Natural killer cell (primary cell): ENCODE measurements at regions not wholly inside any gene's neighbourhood (a gene's known extent, or its start where the extent isn't known, plus 50 kb on each side); places are given as distances from the start of the nearest gene placed in this dataset.

Experiments
- ATAC-seq, 3 donors: fragments of 150-1000 bp in 2 of 3; fragments of 200-7000 bp in 1 of 3; cut with Tn5 transposase; 1 replicate in 1 of 3; 2 replicates in 2 of 3; pipeline ENCODE4 v1.10.0; 2021; ENCODE audit warnings: mild to moderate bottlenecking in 2 of 3, moderate library complexity in 2 of 3
- DNase-seq, 2 donors: peaks; one replicate each; pipeline versions ENCODE4 v3.0.0 to v3.0.0-alpha.2; 2013 to 2021; ENCODE audit warnings: mixed read lengths in 1 of 2
- H3K27ac ChIP-seq: one replicate; pipeline ENCODE4 v1.5.1; 2013; ENCODE audit warnings: mild to moderate bottlenecking, low read length
- H3K27me3 ChIP-seq: one replicate; pipeline ENCODE4 v1.6.1; 2013; ENCODE audit warnings: low read length; ENCODE audit not compliant: control insufficient read depth, insufficient read depth
- H3K36me3 ChIP-seq: one replicate; pipeline ENCODE4 v1.6.1; 2013; ENCODE audit warnings: low read length; ENCODE audit not compliant: control insufficient read depth, insufficient read depth
- H3K4me1 ChIP-seq: one replicate; pipeline ENCODE4 v1.6.1; 2013; ENCODE audit warnings: low read length; ENCODE audit not compliant: control insufficient read depth, insufficient read depth
- H3K4me3 ChIP-seq: one replicate; pipeline ENCODE4 v1.5.1; 2013; ENCODE audit warnings: low read length
- H3K9me3 ChIP-seq: one replicate; pipeline ENCODE4 v1.6.1; 2013; ENCODE audit warnings: low read length; ENCODE audit not compliant: control insufficient read depth, insufficient read depth
- H3K27ac Mint-ChIP-seq, 2 donors: one replicate each; pipeline ENCODE4 v1.8.0; 2022; ENCODE audit warnings: mild to moderate bottlenecking in 2 of 2, mixed read lengths in 2 of 2, moderate library complexity in 1 of 2
- H3K27me3 Mint-ChIP-seq, 2 donors: one replicate each; pipeline ENCODE4 v1.8.0; 2022; ENCODE audit warnings: low read depth in 2 of 2, mixed read lengths in 2 of 2
- H3K36me3 Mint-ChIP-seq: one replicate; pipeline ENCODE4 v1.8.0; 2022; ENCODE audit warnings: mixed read lengths
- H3K4me1 Mint-ChIP-seq, 2 donors: one replicate each; pipeline ENCODE4 v1.8.0; 2022; ENCODE audit warnings: mixed read lengths in 2 of 2
- H3K4me3 Mint-ChIP-seq: one replicate; pipeline ENCODE4 v1.8.0; 2022; ENCODE audit warnings: mild to moderate bottlenecking, moderate library complexity, mixed read lengths
- H3K9me3 Mint-ChIP-seq, 2 donors: one replicate each; pipeline ENCODE4 v1.8.0; 2022; ENCODE audit warnings: mixed read lengths in 2 of 2
- CTCF ChIP-seq: fragments of 200-600 bp; IDR thresholded peaks from one replicate; pipeline ENCODE4 v1.8.0; 2022; ENCODE audit warnings: antibody characterized with exemption
- WGBS: methylation state at CpG from one replicate; pipeline ENCODE4 v1.1.7; 2013; ENCODE audit warnings: missing lambda C conversion rate; ENCODE audit not compliant: insufficient coverage; 5-methylcytosine and 5-hydroxymethylcytosine counted together
- intact Hi-C: fragments of 100-400 bp; cut with micrococcal nuclease; formaldehyde crosslinking; loops from one replicate; pipeline ENCODE4 v1.14.2; 2022

DNA sequence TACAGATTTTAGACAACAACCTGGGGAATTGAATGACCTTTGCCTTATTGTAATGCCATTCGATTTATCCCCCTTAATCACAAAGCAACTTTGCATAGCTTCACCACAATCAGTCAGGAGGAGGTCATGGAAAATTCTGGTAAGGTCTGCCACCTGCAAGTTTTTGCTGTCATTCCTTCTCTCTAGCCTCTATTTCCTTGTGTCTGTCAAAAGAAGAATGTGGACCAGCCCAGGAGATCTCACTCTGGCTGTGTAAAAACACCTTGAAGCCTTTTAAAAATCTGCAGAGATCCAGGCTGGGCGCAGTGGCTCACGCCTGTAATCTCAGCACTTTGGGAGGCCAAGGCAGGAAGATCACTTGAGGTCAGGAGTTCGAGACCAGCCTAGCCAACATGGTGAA, 74.1 kb upstream of the BZW1 start:
- Histone ChIP-seq H3K4me1 (no peaks in the 10 kb centered on the region), H3K9me3 (no peaks in the 10 kb centered on the region), H3K4me3 (no peak overlapping the region), H3K27me3 (no peaks in the 10 kb centered on the region), H3K36me3 (no peaks in the 10 kb centered on the region), H3K27ac (no peak overlapping the region)
- no peak for DNase-seq
- Mint-ChIP-seq H3K4me1 (peaks cover 0 to 5% of the 10 kb centered on the region in 2 donors), H3K36me3 (no peaks in the 10 kb centered on the region), H3K27me3 (peaks cover 0 to 7% of the 10 kb centered on the region in 2 donors), H3K27ac (no peak overlapping the region), H3K4me3 (no peak overlapping the region), H3K9me3 (no peaks in the 10 kb centered on the region)
- intact Hi-C loops: loop anchor here (5.0 kb wide), 1 partner anchor 160 kb away; no protein-coding TSS in a partner anchor
- 88% methylated on average over 4 of the region's 4 CpGs for WGBS
- ATAC-seq: no peak
- TF ChIP-seq CTCF: no peak

- no peaks in the 10 kb centered on the region for H3K27me3 ChIP-seq
- H3K36me3 Mint-ChIP-seq: no peaks in the 10 kb centered on the region
- H3K9me3 ChIP-seq: no peaks in the 10 kb centered on the region
- no peaks in the 10 kb centered on the region for H3K9me3 Mint-ChIP-seq
- intact Hi-C loops: loop anchor here (5.0 kb wide), 1 partner anchor 161 kb away; no protein-coding TSS in a partner anchor
- peaks cover 0 to 7% of the 10 kb centered on the region in 2 donors for H3K27me3 Mint-ChIP-seq
- 91% methylated on average over 7 of the region's 7 CpGs for WGBS
- H3K4me1 ChIP-seq: no peaks in the 10 kb centered on the region
- H3K27ac Mint-ChIP-seq: no peak overlapping the region
- TF ChIP-seq CTCF: no peak
- H3K36me3 ChIP-seq: no peaks in the 10 kb centered on the region
- no peak overlapping the region for H3K4me3 Mint-ChIP-seq
- ATAC-seq (no peak), DNase-seq (no peak)
- H3K4me3 ChIP-seq: no peak overlapping the region
- H3K27ac ChIP-seq: no peak overlapping the region
- peaks cover 0 to 5% of the 10 kb centered on the region in 2 donors for H3K4me1 Mint-ChIP-seq
Observed at GRCh38 chr2:200738590-200738989, 73.1 kb upstream of the BZW1 start.

DNA sequence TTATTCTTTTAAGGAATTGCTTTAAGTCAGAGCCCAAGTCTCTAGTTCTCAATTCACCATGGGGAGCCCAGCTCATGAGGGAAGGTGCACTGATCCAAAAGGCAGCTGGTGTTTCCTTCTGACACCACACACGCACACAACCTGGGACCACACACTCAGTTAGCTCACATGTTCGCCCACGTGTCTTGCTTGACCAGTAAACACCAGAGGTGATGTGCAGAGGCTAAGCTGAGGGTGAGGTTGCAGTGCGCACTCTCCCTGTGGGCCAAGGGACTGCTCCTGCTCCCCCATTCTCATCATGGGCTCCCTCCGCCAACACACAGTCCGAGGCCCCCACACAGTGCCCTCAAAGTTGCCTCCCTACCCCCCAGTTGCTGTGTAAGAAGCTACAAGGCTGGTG, 70.8 kb upstream of the BZW1 start:
- Histone ChIP-seq H3K27me3 (no peaks in the 10 kb centered on the region), H3K9me3 (no peaks in the 10 kb centered on the region), H3K4me3 (no peak overlapping the region), H3K36me3 (no peaks in the 10 kb centered on the region), H3K27ac (no peak overlapping the region), H3K4me1 (no peaks in the 10 kb centered on the region)
- no peaks in the 10 kb centered on the region for H3K4me1 Mint-ChIP-seq
- DNase-seq: no peak
- TF ChIP-seq CTCF: no peak
- no peak overlapping the region for H3K27ac Mint-ChIP-seq
- H3K4me3 Mint-ChIP-seq: no peak overlapping the region
- peaks cover 0 to 7% of the 10 kb centered on the region in 2 donors for H3K27me3 Mint-ChIP-seq
- H3K36me3 Mint-ChIP-seq: no peaks in the 10 kb centered on the region
- no peaks in the 10 kb centered on the region for H3K9me3 Mint-ChIP-seq
- intact Hi-C loops: no loop called here
- WGBS: 85% methylated on average over 6 of the region's 6 CpGs
- no peak for ATAC-seq

DNA sequence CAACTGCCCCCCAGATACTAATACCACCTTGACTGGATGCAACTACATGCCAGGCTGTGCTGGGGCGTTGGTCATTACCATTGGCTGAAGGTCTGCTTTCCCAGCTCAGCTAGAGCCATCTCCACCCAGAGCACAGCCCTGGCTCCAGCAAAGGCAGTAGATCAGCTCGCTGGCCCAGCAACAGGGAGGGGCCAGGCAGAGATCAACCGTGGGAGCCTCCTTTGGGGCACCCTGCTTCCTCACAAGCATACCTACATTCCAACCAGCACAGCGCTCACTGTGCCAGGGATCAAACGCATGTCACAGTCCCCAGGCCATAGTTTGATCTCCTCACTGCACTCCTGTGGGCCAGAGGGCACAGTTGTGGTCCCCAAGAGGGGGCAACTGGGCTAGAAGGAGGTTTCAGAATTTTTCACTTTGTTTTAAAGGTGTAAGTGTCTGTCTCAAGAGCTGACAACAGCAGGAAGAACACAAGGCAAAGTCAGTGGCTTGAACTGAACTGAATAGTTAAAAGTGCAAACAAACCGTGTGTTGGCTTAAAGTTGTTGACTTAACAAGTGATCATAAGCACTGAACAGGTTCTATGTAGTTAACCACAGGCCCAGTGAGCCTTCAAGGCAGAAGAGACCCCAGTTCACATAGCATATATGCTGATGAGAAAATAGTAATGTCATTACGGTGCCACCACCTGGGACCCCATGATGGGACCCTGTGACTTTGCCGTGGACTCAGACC, 70.1 kb upstream of the BZW1 start:
- 74% methylated on average over 8 of the region's 8 CpGs for WGBS
- TF ChIP-seq CTCF: no peak
- H3K27ac Mint-ChIP-seq: no peak overlapping the region
- no peaks in the 10 kb centered on the region for H3K27me3 ChIP-seq
- no peak overlapping the region for H3K27ac ChIP-seq
- no peaks in the 10 kb centered on the region for H3K4me1 ChIP-seq
- no peaks in the 10 kb centered on the region for H3K4me1 Mint-ChIP-seq
- no peaks in the 10 kb centered on the region for H3K9me3 ChIP-seq
- intact Hi-C loops: no loop called here
- peaks cover 0 to 7% of the 10 kb centered on the region in 2 donors for H3K27me3 Mint-ChIP-seq
- no peaks in the 10 kb centered on the region for H3K36me3 ChIP-seq
- no peak overlapping the region for H3K4me3 Mint-ChIP-seq
- no peaks in the 10 kb centered on the region for H3K36me3 Mint-ChIP-seq
- no peak for ATAC-seq
- H3K9me3 Mint-ChIP-seq: no peaks in the 10 kb centered on the region
- H3K4me3 ChIP-seq: no peak overlapping the region
- DNase-seq: no peak
